GM04504 (cell line): ENCODE measurements at regions not wholly inside any gene's neighbourhood (a gene's known extent, or its start where the extent isn't known, plus 50 kb on each side); places are given as distances from the start of the nearest gene placed in this dataset.
A peak's percentile ranks its signal among the peaks of the same experiment; 100 is the strongest.
"Not testable (repeated sequence)": the region's sequence is repeated elsewhere in the genome, so short reads cannot be mapped to it uniquely, and the experiment has no call there.

ENCODE experiments used
- DNase-seq: peaks from one replicate; pipeline ENCODE4 v3.0.0-alpha.2; 2012; ENCODE audit warnings: low read depth

DNA sequence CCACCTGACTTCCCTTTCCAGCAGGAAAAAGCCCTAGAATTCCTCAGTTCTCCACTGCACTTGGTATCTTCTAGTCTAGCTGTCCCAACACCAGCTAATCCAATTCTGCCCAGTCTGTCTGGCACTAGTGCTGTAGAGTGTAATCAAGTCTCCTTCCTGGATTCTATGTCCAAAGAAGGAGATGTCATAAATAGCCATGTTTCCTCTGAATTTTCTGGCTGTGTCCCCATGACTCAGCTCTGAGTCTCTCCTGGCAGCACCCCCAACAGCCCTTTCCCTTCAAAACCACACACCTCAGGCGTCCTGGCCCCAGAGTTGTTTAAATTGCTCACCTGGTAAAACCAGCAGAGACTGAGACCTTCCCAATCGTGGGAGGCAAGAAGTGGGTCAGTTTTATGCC is 197.2 kb downstream of the GRXCR1 start:
- peak; percentile 2 for DNase-seq

DNA sequence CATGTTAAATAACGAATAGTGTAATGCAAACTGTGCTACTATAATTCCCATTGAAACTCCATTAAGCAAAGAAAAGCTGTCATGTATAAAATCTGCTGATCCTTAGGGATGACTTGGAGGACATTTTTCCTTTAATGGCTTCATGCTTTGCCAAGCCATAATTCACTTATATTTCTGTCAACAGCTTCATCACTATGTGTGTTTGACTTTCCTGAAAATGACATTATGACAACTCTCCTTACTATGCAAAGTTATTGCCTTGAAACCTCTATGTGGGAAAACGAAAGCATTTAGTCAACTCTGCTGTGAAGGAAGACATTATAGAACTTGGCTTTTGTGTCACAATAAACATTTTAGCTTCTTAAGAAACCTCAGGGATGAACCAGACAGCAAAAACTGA is 210.5 kb downstream of the GRXCR1 start:
- no peak for DNase-seq

DNA sequence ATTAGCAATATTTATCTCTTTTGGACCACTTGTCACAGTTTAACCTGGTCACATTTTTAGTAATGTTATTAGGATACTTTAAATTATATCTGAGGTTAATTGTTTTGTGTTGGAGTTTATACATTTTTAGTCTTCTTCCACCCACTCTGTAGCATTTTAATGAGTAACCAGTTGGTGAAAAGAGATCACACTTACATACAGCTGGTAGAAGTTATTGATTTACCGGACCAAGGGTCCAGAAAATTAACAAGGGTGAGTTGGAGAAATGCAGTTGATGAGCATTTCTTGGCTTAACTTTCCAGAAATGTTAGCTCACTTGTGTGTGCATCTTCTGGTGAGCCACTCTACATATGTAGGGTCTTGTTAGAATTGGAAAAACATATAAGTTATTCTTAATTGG is 219.6 kb downstream of the GRXCR1 start:
- DNase-seq, result no peak

DNA sequence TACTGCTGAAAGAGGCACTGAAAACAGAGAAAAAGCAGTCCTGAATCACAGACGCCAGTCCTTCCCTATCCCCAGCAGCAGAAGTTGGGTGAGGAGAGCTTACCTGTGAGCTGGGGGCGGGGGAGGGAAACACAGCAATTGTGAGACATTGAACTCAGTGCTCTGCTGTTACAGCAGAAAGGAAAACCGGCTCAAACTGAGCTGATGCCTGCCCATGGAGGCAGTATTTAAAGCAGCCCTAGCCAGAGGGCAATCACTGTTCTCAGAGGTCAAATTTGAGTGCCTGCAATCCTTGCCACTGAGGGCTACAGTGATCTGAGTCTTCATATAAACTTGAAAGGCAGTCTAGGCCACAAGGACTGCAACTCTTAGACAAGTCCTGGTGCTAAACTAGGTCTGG is 220.7 kb downstream of the GRXCR1 start:
- no peak for DNase-seq

DNA sequence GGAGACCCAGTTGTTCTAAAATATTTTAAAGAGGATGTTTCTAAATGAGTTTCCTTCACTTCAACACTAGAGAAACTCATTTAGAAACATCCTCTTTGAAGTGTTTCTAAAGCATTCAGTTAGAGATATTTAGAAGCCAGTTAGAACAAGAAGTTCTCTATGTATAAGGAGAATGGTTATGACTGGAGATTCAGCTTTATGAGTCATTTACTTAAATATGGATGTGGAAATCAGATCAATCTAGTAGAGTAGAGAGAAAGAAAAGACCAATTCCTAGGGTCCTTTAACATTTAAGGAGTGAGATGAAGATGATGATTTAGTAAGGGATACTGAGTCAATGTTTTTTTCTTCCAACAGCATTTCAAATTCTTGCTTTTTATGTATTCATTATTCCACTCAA is 234.1 kb downstream of the GRXCR1 start:
- no peak for DNase-seq

DNA sequence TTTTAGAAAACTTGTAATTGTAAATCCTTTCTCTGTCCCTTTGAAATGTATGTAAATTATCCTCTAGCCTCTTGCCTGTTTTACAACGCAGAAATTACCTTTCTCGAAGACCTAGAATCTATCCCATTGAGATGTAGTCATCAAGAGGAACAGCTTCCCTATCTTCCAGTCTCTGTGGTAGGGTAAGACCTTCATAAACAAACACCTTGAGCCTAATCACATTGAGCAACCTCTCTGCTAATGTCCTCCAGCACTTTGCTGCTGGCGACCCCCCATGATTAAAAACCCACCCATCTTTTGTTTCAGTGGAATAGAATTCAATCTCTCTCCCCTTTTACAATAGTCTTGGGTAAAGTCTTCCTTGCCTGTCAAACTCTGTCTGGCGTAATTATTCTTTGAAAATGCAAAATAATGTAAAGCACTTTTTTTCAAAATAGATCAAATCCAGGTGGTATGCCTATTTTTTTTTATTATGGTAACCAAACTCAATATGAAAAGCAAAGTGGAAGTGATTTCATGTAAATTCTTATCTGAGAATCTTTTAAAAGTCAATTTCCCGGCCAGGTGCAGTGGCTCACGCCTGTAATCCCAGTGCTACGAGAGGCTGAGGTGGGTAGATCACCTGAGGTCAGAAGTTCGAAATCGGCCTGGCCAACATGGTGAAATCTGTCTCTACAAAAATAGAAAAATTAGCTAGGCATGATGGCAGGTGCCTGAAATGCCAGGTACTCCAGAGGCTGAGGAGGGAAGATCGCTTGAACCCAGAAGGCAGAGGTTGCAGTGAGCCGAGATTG is 237.9 kb downstream of the GRXCR1 start:
- DNase-seq, result no peak

DNA sequence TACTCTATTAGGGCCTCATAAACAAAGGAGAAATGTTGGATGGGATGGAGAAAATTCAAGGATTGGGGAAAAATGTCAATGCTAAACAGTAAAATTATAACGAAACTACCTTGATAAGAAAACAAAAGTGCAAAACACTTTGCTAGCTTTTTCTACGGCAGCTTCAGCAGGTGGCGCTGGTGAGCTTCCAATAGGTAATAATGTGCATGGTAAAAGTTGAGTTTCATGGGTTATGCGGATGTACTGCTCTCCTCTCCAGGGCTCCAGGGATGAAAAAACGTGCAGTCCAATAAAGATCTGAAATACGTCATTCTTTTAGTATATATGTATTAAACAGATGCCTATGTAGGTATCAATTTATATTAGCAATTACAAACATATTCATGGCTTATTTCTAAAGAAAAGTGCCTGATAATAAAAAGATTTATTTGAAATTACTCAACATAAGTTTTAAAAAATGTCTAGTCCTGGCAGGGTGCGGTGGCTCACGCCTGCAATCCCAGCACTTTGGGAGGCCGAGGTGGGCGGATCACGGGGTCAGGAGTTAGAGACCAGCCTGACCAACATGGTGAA is 239.6 kb downstream of the GRXCR1 start:
- DNase-seq, result peak; percentile 10

GRCh38 chr4:43133566-43133965 is 241.1 kb downstream of the GRXCR1 start:
- DNase-seq, result no peak

DNA sequence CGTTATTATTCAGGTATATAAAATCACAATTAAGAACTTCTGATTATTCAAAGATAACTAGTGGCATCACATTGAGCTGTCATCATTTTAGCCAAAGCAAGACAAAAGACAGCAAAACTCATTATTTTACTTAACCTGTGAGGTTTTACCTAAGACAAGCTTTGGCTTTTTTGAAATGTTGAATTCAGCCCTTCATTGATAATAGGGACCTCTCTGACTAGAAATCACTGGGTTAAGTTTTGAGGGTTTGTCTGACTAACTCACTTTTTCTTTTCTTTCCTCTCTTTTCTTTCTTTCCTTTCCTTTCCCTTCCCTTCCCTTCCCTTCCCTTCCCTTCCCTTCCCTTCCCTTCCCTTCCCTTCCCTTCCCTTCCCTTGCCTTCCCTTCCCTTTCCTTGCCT is 244.2 kb downstream of the GRXCR1 start:
- DNase-seq, result no peak

DNA sequence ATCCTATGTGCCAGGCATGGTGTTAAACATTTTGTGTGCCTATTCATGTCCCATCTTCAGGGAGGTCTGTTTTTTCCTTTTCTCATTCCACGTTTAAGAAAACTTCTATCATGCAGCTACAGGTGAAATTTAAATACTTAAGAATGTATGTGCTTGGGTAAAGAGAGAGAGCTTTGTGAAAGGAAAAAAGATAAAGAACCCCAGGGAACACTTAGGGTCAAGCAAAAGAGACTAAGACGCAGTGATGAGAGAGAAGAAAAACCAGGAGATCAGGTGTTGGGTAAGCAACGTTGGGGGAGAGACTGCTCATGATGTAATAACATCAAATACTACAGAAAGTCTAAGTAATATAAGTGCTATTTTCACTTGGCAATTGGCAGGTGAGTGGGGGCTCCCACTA is 253.7 kb downstream of the GRXCR1 start:
- DNase-seq, result no peak

DNA sequence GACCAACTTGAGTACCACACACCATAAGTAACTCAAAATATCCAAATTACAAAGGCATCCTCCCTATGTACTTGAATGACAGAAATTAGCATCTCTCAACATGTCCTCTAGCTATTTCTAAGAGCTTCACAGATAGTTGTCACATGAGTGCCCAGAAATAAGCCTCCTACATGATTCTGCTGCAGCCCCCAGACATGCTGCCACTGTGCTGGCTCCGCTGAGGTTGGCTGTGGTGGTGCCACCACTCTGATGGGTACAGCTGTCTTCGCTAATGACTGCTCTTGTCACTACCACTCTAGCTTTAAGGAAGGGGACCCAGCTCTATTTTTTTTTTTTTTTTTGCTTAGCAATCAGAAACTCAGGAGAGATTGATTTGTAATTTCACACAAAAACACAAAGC is 256.0 kb downstream of the GRXCR1 start:
- DNase-seq, result no peak

- DNase-seq, result no peak
These were observed 270.7 kb downstream of the GRXCR1 start for GRCh38 chr4:43163101-43163792.

DNA sequence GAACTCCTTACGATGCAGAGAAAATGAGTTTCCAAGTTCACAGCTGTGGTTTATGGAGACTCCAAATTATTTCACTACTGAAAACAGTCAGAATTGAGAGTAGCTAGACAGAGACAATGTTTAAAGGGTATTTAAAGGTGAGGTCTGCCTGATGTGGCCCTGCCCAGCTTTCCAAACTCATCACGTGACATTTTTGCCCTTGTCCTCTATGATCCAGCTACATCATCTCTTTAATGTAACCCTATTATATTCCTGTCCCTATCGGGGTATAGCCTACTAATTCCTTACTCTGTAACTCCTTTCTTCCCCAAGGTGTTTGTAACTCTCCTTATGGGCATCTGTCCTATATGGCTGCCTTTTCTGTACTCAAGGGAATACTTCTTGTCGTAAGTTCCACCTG is 297.2 kb downstream of the GRXCR1 start:
- DNase-seq, result no peak

GRCh38 chr4:43212576-43212975 is 320.1 kb downstream of the GRXCR1 start:
- DNase-seq, result not testable (repeated sequence)

- no peak for DNase-seq
These were observed 331.3 kb downstream of the GRXCR1 start for GRCh38 chr4:43223820-43224219.

- no peak for DNase-seq
These were observed 332.0 kb downstream of the GRXCR1 start for GRCh38 chr4:43224559-43224958.

- DNase-seq, result no peak
These were observed 340.8 kb downstream of the GRXCR1 start for GRCh38 chr4:43233321-43233720.

- DNase-seq, result no peak
These were observed 342.3 kb downstream of the GRXCR1 start for GRCh38 chr4:43234626-43235415.

GRCh38 chr4:43238008-43238407 is 345.5 kb downstream of the GRXCR1 start:
- no peak for DNase-seq

GRCh38 chr4:43238585-43238984 is 346.1 kb downstream of the GRXCR1 start:
- DNase-seq, result no peak

GRCh38 chr4:43241104-43241503 is 348.6 kb downstream of the GRXCR1 start:
- no peak for DNase-seq

DNA sequence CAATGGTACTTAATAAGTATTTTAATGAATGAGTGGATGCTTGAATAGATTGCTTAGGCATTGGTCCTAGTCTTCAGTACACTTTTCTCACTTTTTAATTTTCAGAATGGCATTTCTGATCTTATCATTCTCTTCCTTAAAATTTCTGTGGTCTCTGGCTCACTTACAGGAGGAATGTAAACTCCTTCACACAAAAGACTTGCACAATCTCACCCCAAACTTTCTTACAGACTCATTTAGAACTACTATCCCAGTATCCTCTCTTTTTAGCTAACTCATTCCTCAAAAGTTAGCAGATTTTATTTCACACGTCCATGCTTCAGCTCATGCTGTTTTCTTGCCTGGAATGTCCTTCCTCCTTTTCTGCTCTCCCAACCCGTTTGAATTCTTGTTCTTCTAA is 350.1 kb downstream of the GRXCR1 start:
- peak; percentile 24 for DNase-seq
